ENCODE measurements at regions not wholly inside any gene's neighbourhood (a gene's known extent, or its start where the extent isn't known, plus 50 kb on each side); places are given as distances from the start of the nearest gene placed in this dataset.

GRCh38 chr2:37826611-37827010, 98.5 kb upstream of the RMDN2 start:
- no peaks in the 10 kb centered on the region for H3K79me2 ChIP-seq (ENCODE audit: control insufficient read depth, insufficient read depth, low read length, unreplicated experiment)
- H3K36me3 ChIP-seq (ENCODE audit: insufficient read depth, low read length) = no peaks in the 10 kb centered on the region
- no peak overlapping the region for H2AFZ ChIP-seq (ENCODE audit: low read length, unreplicated experiment)
- H3K4me1 ChIP-seq (ENCODE audit: control insufficient read depth, insufficient read depth, low read length, unreplicated experiment) = peaks cover 45% of the 10 kb centered on the region
- H3K27me3 ChIP-seq (ENCODE audit: insufficient read depth, low read length) = no peaks in the 10 kb centered on the region
- no peak overlapping the region for H3K27ac ChIP-seq (ENCODE audit: low read depth, low read length)
- H3K4me3 ChIP-seq (ENCODE audit: low read depth, low read length) = no peak overlapping the region

GRCh38 chr2:37827455-37827854, 97.6 kb upstream of the RMDN2 start:
- H3K27ac ChIP-seq (ENCODE audit: low read depth, low read length) = peak overlapping the region; percentile 98
- H3K4me3 ChIP-seq (ENCODE audit: low read depth, low read length) = 0 out of 2 replicates have a peak overlapping the region, but pooled peaks have one; percentile 3
- H3K79me2 ChIP-seq (ENCODE audit: control insufficient read depth, insufficient read depth, low read length, unreplicated experiment) = no peaks in the 10 kb centered on the region
- H2AFZ ChIP-seq (ENCODE audit: low read length, unreplicated experiment) = no peak overlapping the region
- H3K4me1 ChIP-seq (ENCODE audit: control insufficient read depth, insufficient read depth, low read length, unreplicated experiment) = peaks cover 42% of the 10 kb centered on the region
- H3K27me3 ChIP-seq (ENCODE audit: insufficient read depth, low read length) = no peaks in the 10 kb centered on the region
- no peaks in the 10 kb centered on the region for H3K36me3 ChIP-seq (ENCODE audit: insufficient read depth, low read length)

GRCh38 chr2:37827911-37828511, 97.1 kb upstream of the RMDN2 start:
- H3K79me2 ChIP-seq (ENCODE audit: control insufficient read depth, insufficient read depth, low read length, unreplicated experiment) = no peaks in the 10 kb centered on the region
- H3K36me3 ChIP-seq (ENCODE audit: insufficient read depth, low read length) = no peaks in the 10 kb centered on the region
- peak overlapping the region; percentile 98 for H3K27ac ChIP-seq (ENCODE audit: low read depth, low read length)
- peaks cover 36% of the 10 kb centered on the region for H3K4me1 ChIP-seq (ENCODE audit: control insufficient read depth, insufficient read depth, low read length, unreplicated experiment)
- peak overlapping the region; percentile 3; the same call in 1 of the 2 replicates for H3K4me3 ChIP-seq (ENCODE audit: low read depth, low read length)
- peak overlapping the region; percentile 23 for H2AFZ ChIP-seq (ENCODE audit: low read length, unreplicated experiment)
- H3K27me3 ChIP-seq (ENCODE audit: insufficient read depth, low read length) = no peaks in the 10 kb centered on the region

DNA sequence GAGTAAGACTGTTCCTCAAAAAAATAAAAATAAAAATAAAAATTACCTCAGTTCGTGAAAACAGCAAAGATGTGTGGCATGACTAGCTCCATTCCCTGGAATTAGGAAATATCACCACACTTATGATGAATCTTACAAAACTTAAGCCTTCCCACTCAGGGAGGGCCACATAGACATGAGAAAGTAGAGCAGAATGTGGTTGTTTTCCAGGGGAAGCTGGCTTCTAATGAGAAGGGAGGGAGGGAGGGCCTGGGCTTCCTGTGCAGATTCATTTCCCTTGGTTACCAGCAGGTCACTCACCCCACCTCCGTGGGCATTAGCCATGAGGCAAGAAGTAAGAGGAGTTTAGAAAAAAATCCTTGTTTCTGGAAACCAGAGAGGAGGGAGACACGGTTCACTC, 95.9 kb upstream of the RMDN2 start:
- H2AFZ ChIP-seq (ENCODE audit: low read length, unreplicated experiment) = peak overlapping the region; percentile 88
- H3K4me1 ChIP-seq (ENCODE audit: control insufficient read depth, insufficient read depth, low read length, unreplicated experiment) = peaks cover 36% of the 10 kb centered on the region
- H3K27ac ChIP-seq (ENCODE audit: low read depth, low read length) = peak overlapping the region; percentile 98

GRCh38 chr2:37829616-37830395, 95.3 kb upstream of the RMDN2 start:
- peaks cover 36% of the 10 kb centered on the region for H3K4me1 ChIP-seq (ENCODE audit: control insufficient read depth, insufficient read depth, low read length, unreplicated experiment)
- H3K36me3 ChIP-seq (ENCODE audit: insufficient read depth, low read length) = no peaks in the 10 kb centered on the region
- H3K79me2 ChIP-seq (ENCODE audit: control insufficient read depth, insufficient read depth, low read length, unreplicated experiment) = no peaks in the 10 kb centered on the region
- H3K27ac ChIP-seq (ENCODE audit: low read depth, low read length) = peak overlapping the region; percentile 98
- peak overlapping the region; percentile 20; the same call in 1 of the 2 replicates for H3K4me3 ChIP-seq (ENCODE audit: low read depth, low read length)
- H2AFZ ChIP-seq (ENCODE audit: low read length, unreplicated experiment) = peak overlapping the region; percentile 88
- H3K27me3 ChIP-seq (ENCODE audit: insufficient read depth, low read length) = no peaks in the 10 kb centered on the region

More for the DNA sequence above, 95.9 kb upstream of the RMDN2 start:
- no peak overlapping the region; the same call in 1 of the 2 replicates for H3K4me3 ChIP-seq (ENCODE audit: low read depth, low read length)
- no peaks in the 10 kb centered on the region for H3K27me3 ChIP-seq (ENCODE audit: insufficient read depth, low read length)
- H3K36me3 ChIP-seq (ENCODE audit: insufficient read depth, low read length) = no peaks in the 10 kb centered on the region
- H3K79me2 ChIP-seq (ENCODE audit: control insufficient read depth, insufficient read depth, low read length, unreplicated experiment) = no peaks in the 10 kb centered on the region

- Histone ChIP-seq H3K27ac (ENCODE audit: low read depth, low read length) (peak overlapping the region; percentile 98; the same call in 1 of the 2 replicates), H3K36me3 (ENCODE audit: insufficient read depth, low read length) (no peaks in the 10 kb centered on the region), H3K4me3 (ENCODE audit: low read depth, low read length) (no peak overlapping the region), H3K4me1 (ENCODE audit: control insufficient read depth, insufficient read depth, low read length, unreplicated experiment) (peaks cover 36% of the 10 kb centered on the region), H3K79me2 (ENCODE audit: control insufficient read depth, insufficient read depth, low read length, unreplicated experiment) (no peaks in the 10 kb centered on the region), H2AFZ (ENCODE audit: low read length, unreplicated experiment) (no peak overlapping the region), H3K27me3 (ENCODE audit: insufficient read depth, low read length) (no peaks in the 10 kb centered on the region)
These were observed 94.5 kb upstream of the RMDN2 start for GRCh38 chr2:37830636-37831035.

DNA sequence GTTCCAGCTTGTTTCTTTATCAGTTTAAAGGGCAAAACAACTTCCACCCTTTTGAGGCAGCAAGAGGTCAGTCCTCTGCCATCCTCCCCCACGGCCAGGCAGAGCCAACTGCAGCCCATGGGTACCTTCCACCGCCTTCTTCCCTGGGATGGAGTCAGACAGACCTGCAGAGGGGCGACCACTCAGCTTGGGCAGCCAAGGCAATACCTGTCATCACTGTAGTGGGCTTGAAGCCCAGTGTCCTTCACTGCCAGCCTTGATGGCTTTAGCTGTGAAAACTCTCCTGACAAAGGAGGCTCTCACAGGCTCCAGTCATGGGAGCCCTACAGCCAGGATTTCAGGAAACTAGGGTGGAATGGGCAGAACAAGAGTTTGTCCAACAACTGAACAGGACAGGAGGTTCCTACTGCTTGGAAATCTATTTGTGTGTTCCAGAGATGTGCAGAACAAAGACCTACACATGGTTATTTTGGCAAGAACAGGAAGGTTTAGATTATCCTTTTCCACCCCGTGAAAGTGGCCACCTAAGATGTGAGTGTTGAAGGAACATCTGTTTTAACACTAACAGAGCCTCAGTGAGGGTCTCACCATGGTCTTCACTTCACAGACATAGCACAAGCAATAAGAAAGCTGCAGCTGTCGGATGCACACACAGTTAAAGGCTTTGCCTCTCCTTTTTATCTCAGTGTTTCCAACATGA, 93.9 kb upstream of the RMDN2 start:
- H3K27ac ChIP-seq (ENCODE audit: low read depth, low read length) = no peak overlapping the region
- no peak overlapping the region for H3K4me3 ChIP-seq (ENCODE audit: low read depth, low read length)
- no peaks in the 10 kb centered on the region for H3K27me3 ChIP-seq (ENCODE audit: insufficient read depth, low read length)
- H3K79me2 ChIP-seq (ENCODE audit: control insufficient read depth, insufficient read depth, low read length, unreplicated experiment) = no peaks in the 10 kb centered on the region
- no peaks in the 10 kb centered on the region for H3K36me3 ChIP-seq (ENCODE audit: insufficient read depth, low read length)
- H2AFZ ChIP-seq (ENCODE audit: low read length, unreplicated experiment) = no peak overlapping the region
- H3K4me1 ChIP-seq (ENCODE audit: control insufficient read depth, insufficient read depth, low read length, unreplicated experiment) = peaks cover 36% of the 10 kb centered on the region

GRCh38 chr2:37832590-37833197, 92.4 kb upstream of the RMDN2 start:
- Histone ChIP-seq H3K27me3 (ENCODE audit: insufficient read depth, low read length) (no peaks in the 10 kb centered on the region), H3K4me3 (ENCODE audit: low read depth, low read length) (no peak overlapping the region), H3K79me2 (ENCODE audit: control insufficient read depth, insufficient read depth, low read length, unreplicated experiment) (no peaks in the 10 kb centered on the region), H2AFZ (ENCODE audit: low read length, unreplicated experiment) (no peak overlapping the region), H3K4me1 (ENCODE audit: control insufficient read depth, insufficient read depth, low read length, unreplicated experiment) (peaks cover 28% of the 10 kb centered on the region), H3K27ac (ENCODE audit: low read depth, low read length) (no peak overlapping the region), H3K36me3 (ENCODE audit: insufficient read depth, low read length) (no peaks in the 10 kb centered on the region)

DNA sequence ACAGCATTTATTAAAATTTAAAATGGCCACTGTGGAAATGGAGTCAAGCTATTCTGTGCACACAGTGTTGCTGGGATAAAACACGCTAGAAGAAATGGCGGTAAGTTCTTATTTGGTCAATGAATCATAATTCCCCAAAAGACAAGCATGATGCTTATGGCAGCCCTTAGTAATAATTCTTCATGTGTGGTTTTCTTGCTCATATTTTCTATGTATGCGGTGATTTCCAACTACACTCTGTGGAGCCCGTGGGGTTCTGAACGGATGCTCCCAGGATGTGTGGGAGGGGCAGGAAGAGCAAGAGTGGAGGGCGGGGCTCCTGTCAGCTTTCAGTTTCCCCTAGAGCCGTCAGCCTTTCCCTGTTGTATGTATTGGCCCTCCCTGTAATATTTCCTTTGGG, 91.7 kb upstream of the RMDN2 start:
- Histone ChIP-seq H3K36me3 (ENCODE audit: insufficient read depth, low read length) (no peaks in the 10 kb centered on the region), H3K27me3 (ENCODE audit: insufficient read depth, low read length) (no peaks in the 10 kb centered on the region), H3K27ac (ENCODE audit: low read depth, low read length) (no peak overlapping the region), H3K79me2 (ENCODE audit: control insufficient read depth, insufficient read depth, low read length, unreplicated experiment) (no peaks in the 10 kb centered on the region), H3K4me1 (ENCODE audit: control insufficient read depth, insufficient read depth, low read length, unreplicated experiment) (peaks cover 21% of the 10 kb centered on the region), H3K4me3 (ENCODE audit: low read depth, low read length) (no peak overlapping the region), H2AFZ (ENCODE audit: low read length, unreplicated experiment) (no peak overlapping the region)

GRCh38 chr2:37836270-37836669, 88.8 kb upstream of the RMDN2 start:
- Histone ChIP-seq H2AFZ (ENCODE audit: low read length, unreplicated experiment) (no peak overlapping the region), H3K79me2 (ENCODE audit: control insufficient read depth, insufficient read depth, low read length, unreplicated experiment) (no peaks in the 10 kb centered on the region), H3K4me1 (ENCODE audit: control insufficient read depth, insufficient read depth, low read length, unreplicated experiment) (peaks cover 3% of the 10 kb centered on the region), H3K36me3 (ENCODE audit: insufficient read depth, low read length) (no peaks in the 10 kb centered on the region), H3K4me3 (ENCODE audit: low read depth, low read length) (no peak overlapping the region), H3K27ac (ENCODE audit: low read depth, low read length) (no peak overlapping the region), H3K27me3 (ENCODE audit: insufficient read depth, low read length) (no peaks in the 10 kb centered on the region)

Measured in ACC112 (cell line).